ENCODE measurements at regions not wholly inside any gene's neighbourhood (a gene's known extent, or its start where the extent isn't known, plus 50 kb on each side); places are given as distances from the start of the nearest gene placed in this dataset.

GRCh38 chr3:153289334-153289808 lies 127.3 kb downstream of the RAP2B start:
- TF ChIP-seq CTCF (optimal IDR thresholded peaks at IDR 0.05 in 1 of 3, IDR thresholded peaks at IDR 0.05 in 1 of 3, conservative IDR thresholded peaks at IDR 0.05 in 1 of 3; ENCODE audit: extremely low read depth in 1 of 3, insufficient read depth in 2 of 3, low read length in 3 of 3) (no peak), EZH2 (IDR thresholded peaks at IDR 0.05; ENCODE audit: low read length) (no peak)
- peak; percentile 89 for FAIRE-seq
- H3K9me1 ChIP-seq (ENCODE audit: control insufficient read depth, extremely low read depth, insufficient read depth, low read length) = peaks cover 2% of the 10 kb centered on the region
- H3K27ac ChIP-seq (ENCODE audit: control insufficient read depth, insufficient read depth, low read length) = no peak overlapping the region
- H3K4me1 ChIP-seq (ENCODE audit: control insufficient read depth, extremely low read depth, insufficient read depth, low read length) = peaks cover 47% of the 10 kb centered on the region
- no peak for DNase-seq (ENCODE audit: low read depth, low spot score)
- H3K9me3 ChIP-seq (ENCODE audit: control insufficient read depth, low read depth, low read length) = no peaks in the 10 kb centered on the region
- H3K4me3 ChIP-seq (ENCODE audit: control insufficient read depth in 2 of 3, extremely low read depth in 1 of 3, insufficient read depth in 2 of 3, low read depth in 1 of 3, low read length in 3 of 3) = no peak overlapping the region
- no peak overlapping the region for H3K4me2 ChIP-seq (ENCODE audit: control insufficient read depth, extremely low read depth, insufficient read depth, low read depth, low read length)
- H4K20me1 ChIP-seq (ENCODE audit: control insufficient read depth, extremely low read depth, insufficient read depth, low read length) = no peaks in the 10 kb centered on the region
- H3K27me3 ChIP-seq (ENCODE audit: control insufficient read depth, extremely low read depth, insufficient read depth, low read length) = no peaks in the 10 kb centered on the region
- no peaks in the 10 kb centered on the region for H3K79me2 ChIP-seq (ENCODE audit: control insufficient read depth, insufficient read depth, low read length)
- dilution Hi-C loops (cut with MboI; ENCODE audit: extremely low pct_ligation_motif_present, low sequenced_read_pairs) = no loop called here
- no peak overlapping the region for H3K9ac ChIP-seq (ENCODE audit: control insufficient read depth, extremely low read depth, insufficient read depth, low read length)
- no peaks in the 10 kb centered on the region for H3K36me3 ChIP-seq (ENCODE audit: control insufficient read depth in 2 of 2, extremely low read depth in 1 of 2, insufficient read depth in 2 of 2, low read length in 2 of 2)
- H2AFZ ChIP-seq (ENCODE audit: control insufficient read depth, low read length) = no peak overlapping the region

- FAIRE-seq = no peak
- Histone ChIP-seq H4K20me1 (ENCODE audit: control insufficient read depth, extremely low read depth, insufficient read depth, low read length) (no peaks in the 10 kb centered on the region), H3K36me3 (ENCODE audit: control insufficient read depth in 2 of 2, extremely low read depth in 1 of 2, insufficient read depth in 2 of 2, low read length in 2 of 2) (no peaks in the 10 kb centered on the region), H3K9ac (ENCODE audit: control insufficient read depth, extremely low read depth, insufficient read depth, low read length) (no peak overlapping the region), H3K9me3 (ENCODE audit: control insufficient read depth, low read depth, low read length) (no peaks in the 10 kb centered on the region), H3K4me1 (ENCODE audit: control insufficient read depth, extremely low read depth, insufficient read depth, low read length) (peaks cover 37% of the 10 kb centered on the region), H3K27ac (ENCODE audit: control insufficient read depth, insufficient read depth, low read length) (no peak overlapping the region), H3K79me2 (ENCODE audit: control insufficient read depth, insufficient read depth, low read length) (no peaks in the 10 kb centered on the region), H3K27me3 (ENCODE audit: control insufficient read depth, extremely low read depth, insufficient read depth, low read length) (no peaks in the 10 kb centered on the region), H2AFZ (ENCODE audit: control insufficient read depth, low read length) (no peak overlapping the region), H3K4me3 (ENCODE audit: control insufficient read depth in 2 of 3, extremely low read depth in 1 of 3, insufficient read depth in 2 of 3, low read depth in 1 of 3, low read length in 3 of 3) (no peak overlapping the region), H3K9me1 (ENCODE audit: control insufficient read depth, extremely low read depth, insufficient read depth, low read length) (peaks cover 2% of the 10 kb centered on the region), H3K4me2 (ENCODE audit: control insufficient read depth, extremely low read depth, insufficient read depth, low read depth, low read length) (no peak overlapping the region)
- no peak for DNase-seq (ENCODE audit: low read depth, low spot score)
- peak; percentile 37 to 61 (median 60) for TF ChIP-seq CTCF (optimal IDR thresholded peaks at IDR 0.05 in 1 of 3, IDR thresholded peaks at IDR 0.05 in 1 of 3, conservative IDR thresholded peaks at IDR 0.05 in 1 of 3; ENCODE audit: extremely low read depth in 1 of 3, insufficient read depth in 2 of 3, low read length in 3 of 3)
- no peak for TF ChIP-seq EZH2 (IDR thresholded peaks at IDR 0.05; ENCODE audit: low read length)
- dilution Hi-C loops (cut with MboI; ENCODE audit: extremely low pct_ligation_motif_present, low sequenced_read_pairs) = no loop called here
These were observed 128.4 kb downstream of the RAP2B start for GRCh38 chr3:153290268-153291015.
